Stomach (tissue), 4 donors: ENCODE measurements at regions not wholly inside any gene's neighbourhood (a gene's known extent, or its start where the extent isn't known, plus 50 kb on each side); places are given as distances from the start of the nearest gene placed in this dataset.

ENCODE experiments used
- EP300 ChIP-seq: sonication (generic); formaldehyde crosslinking; IDR thresholded peaks from one replicate; pipeline ENCODE4 v1.6.1; 2017; ENCODE audit warnings: antibody characterized with exemption
- POLR2A ChIP-seq, 4 donors: fragments of 450-650 bp; IDR thresholded peaks; one replicate each; pipeline ENCODE4 v1.6.1; 2016; ENCODE audit warnings: antibody characterized with exemption in 4 of 4, control low read depth in 2 of 4, mild to moderate bottlenecking in 1 of 4, moderate library complexity in 1 of 4
- POLR2AphosphoS5 ChIP-seq, 3 donors: sonication (generic); formaldehyde crosslinking; IDR thresholded peaks; one replicate each; pipeline ENCODE4 v1.6.1; 2016; ENCODE audit warnings: antibody characterized with exemption in 3 of 3
- TF ChIP-seq, protein P1 (sequence below), 7 experiments: fragments of 450-650 bp in 4 of 7; fragments of 200-600 bp in 3 of 7; sonication (generic) in 3 of 7; IDR thresholded peaks; one replicate each; pipeline ENCODE4 v1.5.1; 2016 to 2019; ENCODE audit warnings: antibody characterized with exemption in 7 of 7, control low read depth in 2 of 7, mild to moderate bottlenecking in 1 of 7

DNA sequence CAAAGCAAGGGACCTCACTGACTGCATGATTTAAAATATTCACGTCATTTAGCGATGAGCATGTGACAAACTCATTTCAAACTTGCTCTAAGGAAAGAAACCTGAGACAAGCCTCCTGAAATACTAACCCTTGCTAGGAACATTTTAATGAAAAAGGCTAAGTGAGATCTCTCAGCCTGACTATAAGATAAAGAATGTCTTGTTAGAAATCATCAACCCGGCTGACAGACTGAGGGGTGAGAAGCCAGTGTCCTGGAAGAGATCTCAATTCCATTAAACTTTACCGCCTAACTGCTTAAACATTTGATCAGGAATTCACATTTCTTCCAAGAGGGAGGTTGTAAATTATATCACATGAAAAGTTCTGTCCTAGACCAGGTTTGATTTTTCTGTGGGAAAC lies 274.8 kb upstream of the EXOC2 start:
- TF ChIP-seq, protein P1, sequence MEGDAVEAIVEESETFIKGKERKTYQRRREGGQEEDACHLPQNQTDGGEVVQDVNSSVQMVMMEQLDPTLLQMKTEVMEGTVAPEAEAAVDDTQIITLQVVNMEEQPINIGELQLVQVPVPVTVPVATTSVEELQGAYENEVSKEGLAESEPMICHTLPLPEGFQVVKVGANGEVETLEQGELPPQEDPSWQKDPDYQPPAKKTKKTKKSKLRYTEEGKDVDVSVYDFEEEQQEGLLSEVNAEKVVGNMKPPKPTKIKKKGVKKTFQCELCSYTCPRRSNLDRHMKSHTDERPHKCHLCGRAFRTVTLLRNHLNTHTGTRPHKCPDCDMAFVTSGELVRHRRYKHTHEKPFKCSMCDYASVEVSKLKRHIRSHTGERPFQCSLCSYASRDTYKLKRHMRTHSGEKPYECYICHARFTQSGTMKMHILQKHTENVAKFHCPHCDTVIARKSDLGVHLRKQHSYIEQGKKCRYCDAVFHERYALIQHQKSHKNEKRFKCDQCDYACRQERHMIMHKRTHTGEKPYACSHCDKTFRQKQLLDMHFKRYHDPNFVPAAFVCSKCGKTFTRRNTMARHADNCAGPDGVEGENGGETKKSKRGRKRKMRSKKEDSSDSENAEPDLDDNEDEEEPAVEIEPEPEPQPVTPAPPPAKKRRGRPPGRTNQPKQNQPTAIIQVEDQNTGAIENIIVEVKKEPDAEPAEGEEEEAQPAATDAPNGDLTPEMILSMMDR (IDR thresholded peaks at IDR 0.05): no peak
- TF ChIP-seq POLR2A (IDR thresholded peaks at IDR 0.05) (no peak), POLR2AphosphoS5 (IDR thresholded peaks at IDR 0.05) (no peak), EP300 (no peak)
